ENCODE measurements at regions not wholly inside any gene's neighbourhood (a gene's known extent, or its start where the extent isn't known, plus 50 kb on each side); places are given as distances from the start of the nearest gene placed in this dataset.

- Histone ChIP-seq H3K27me3 (no peaks in the 10 kb centered on the region), H3K4me3 (no peak overlapping the region), H3K36me3 (no peaks in the 10 kb centered on the region), H3K9me3 (no peaks in the 10 kb centered on the region), H3K27ac (no peak overlapping the region), H3K4me1 (no peaks in the 10 kb centered on the region)
- no peak for DNase-seq (ENCODE audit: low spot score in 2 of 2)
- intact Hi-C loops (cut with DNase I) = no loop called here
- no peak for TF ChIP-seq CTCF (IDR thresholded peaks at IDR 0.05)
These were observed 60.3 kb upstream of the ANO3 start for GRCh38 chr11:26271666-26272065.

- Histone ChIP-seq H3K27me3 (no peaks in the 10 kb centered on the region), H3K36me3 (no peaks in the 10 kb centered on the region), H3K4me1 (no peaks in the 10 kb centered on the region), H3K9me3 (no peaks in the 10 kb centered on the region), H3K27ac (no peak overlapping the region), H3K4me3 (no peak overlapping the region)
- intact Hi-C loops (cut with DNase I) = loop anchor here (2.0 kb wide), 1 partner anchor 294 kb away; no protein-coding TSS in a partner anchor
- TF ChIP-seq CTCF (IDR thresholded peaks at IDR 0.05) = peak; percentile 42 to 91 (median 83)
- DNase-seq (ENCODE audit: low spot score in 2 of 2) = peak in 1 of 2 donors; percentile 65
These were observed 55.0 kb upstream of the ANO3 start for GRCh38 chr11:26276798-26277424.

- no peak for TF ChIP-seq CTCF (IDR thresholded peaks at IDR 0.05)
- Histone ChIP-seq H3K27me3 (no peaks in the 10 kb centered on the region), H3K4me1 (no peaks in the 10 kb centered on the region), H3K27ac (no peak overlapping the region), H3K9me3 (no peaks in the 10 kb centered on the region), H3K36me3 (no peaks in the 10 kb centered on the region), H3K4me3 (no peak overlapping the region)
- no peak for DNase-seq (ENCODE audit: low spot score in 2 of 2)
- intact Hi-C loops (cut with DNase I) = no loop called here
These were observed 53.6 kb upstream of the ANO3 start for GRCh38 chr11:26278354-26278753.
